Muscle of arm (tissue), 1 donor: ENCODE measurements at regions not wholly inside any gene's neighbourhood (a gene's known extent, or its start where the extent isn't known, plus 50 kb on each side); places are given as distances from the start of the nearest gene placed in this dataset.

Experiments used
- DNase-seq: peaks from one replicate; pipeline ENCODE4 v3.0.0-alpha.2; 2013

GRCh38 chr11:11756718-11757117 lies 85.1 kb upstream of the USP47 start:
- DNase-seq, result no peak

GRCh38 chr11:11755871-11756270 lies 85.9 kb upstream of the USP47 start:
- DNase-seq, result no peak

- DNase-seq, result no peak
These were observed 89.1 kb upstream of the USP47 start for GRCh38 chr11:11752679-11753078.

- no peak for DNase-seq
These were observed 91.5 kb upstream of the USP47 start for GRCh38 chr11:11750017-11750878.

- DNase-seq, result no peak
These were observed 92.9 kb upstream of the USP47 start for GRCh38 chr11:11748706-11749365.

GRCh38 chr11:11747570-11747969 lies 94.2 kb upstream of the USP47 start:
- DNase-seq, result no peak

GRCh38 chr11:11746449-11746848 lies 95.3 kb upstream of the USP47 start:
- DNase-seq, result no peak

GRCh38 chr11:11743216-11743615 lies 98.6 kb upstream of the USP47 start:
- no peak for DNase-seq

- DNase-seq, result no peak
These were observed 99.3 kb upstream of the USP47 start for GRCh38 chr11:11742486-11742885.

GRCh38 chr11:11740836-11741235 lies 100.9 kb upstream of the USP47 start:
- peak; percentile 32 for DNase-seq

- no peak for DNase-seq
These were observed 101.6 kb upstream of the USP47 start for GRCh38 chr11:11740073-11740702.

- DNase-seq, result no peak
These were observed 103.4 kb upstream of the USP47 start for GRCh38 chr11:11738370-11738769.

GRCh38 chr11:11735586-11735985 lies 106.2 kb upstream of the USP47 start:
- DNase-seq, result no peak

GRCh38 chr11:11733246-11733747 lies 108.5 kb upstream of the USP47 start:
- DNase-seq, result no peak

GRCh38 chr11:11732116-11732515 lies 109.7 kb upstream of the USP47 start:
- DNase-seq, result no peak

- no peak for DNase-seq
These were observed 109.7 kb upstream of the GALNT18 start for GRCh38 chr11:11731311-11732083.

GRCh38 chr11:11728386-11728785 lies 106.6 kb upstream of the GALNT18 start:
- DNase-seq, result no peak

GRCh38 chr11:11725438-11725837 lies 103.6 kb upstream of the GALNT18 start:
- no peak for DNase-seq

GRCh38 chr11:11724994-11725393 lies 103.2 kb upstream of the GALNT18 start:
- no peak for DNase-seq

- DNase-seq, result no peak
These were observed 101.1 kb upstream of the GALNT18 start for GRCh38 chr11:11722861-11723260.

- DNase-seq, result no peak
These were observed 100.4 kb upstream of the GALNT18 start for GRCh38 chr11:11722246-11722645.

GRCh38 chr11:11718511-11718910 lies 96.7 kb upstream of the GALNT18 start:
- no peak for DNase-seq
